SIG-M5 (cell line): ENCODE measurements at regions not wholly inside any gene's neighbourhood (a gene's known extent, or its start where the extent isn't known, plus 50 kb on each side); places are given as distances from the start of the nearest gene placed in this dataset.

Experiments used
- DNase-seq: peaks from one replicate; lab custom pipeline; 2025; lab: John Stamatoyannopoulos, UW

DNA sequence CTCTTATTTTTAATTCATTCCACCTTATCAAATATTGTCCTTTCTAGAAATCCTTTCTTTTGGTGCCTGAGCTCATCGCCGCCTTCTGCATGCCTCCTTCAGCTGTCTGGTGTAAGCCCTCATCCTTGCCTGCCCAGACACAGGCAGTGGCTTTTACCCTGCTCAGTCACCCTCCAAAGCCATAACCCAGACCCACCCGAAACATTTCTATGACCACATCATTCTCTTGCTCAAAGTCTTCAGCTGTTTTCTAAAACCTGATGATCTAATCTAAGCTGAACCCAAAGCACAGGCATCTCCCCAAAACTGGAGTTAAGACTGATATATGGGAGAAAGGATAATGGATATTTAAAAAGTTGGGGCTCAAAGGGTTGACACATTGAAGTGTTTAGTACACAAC lies 753.7 kb upstream of the SGCG start:
- no peak for DNase-seq

DNA sequence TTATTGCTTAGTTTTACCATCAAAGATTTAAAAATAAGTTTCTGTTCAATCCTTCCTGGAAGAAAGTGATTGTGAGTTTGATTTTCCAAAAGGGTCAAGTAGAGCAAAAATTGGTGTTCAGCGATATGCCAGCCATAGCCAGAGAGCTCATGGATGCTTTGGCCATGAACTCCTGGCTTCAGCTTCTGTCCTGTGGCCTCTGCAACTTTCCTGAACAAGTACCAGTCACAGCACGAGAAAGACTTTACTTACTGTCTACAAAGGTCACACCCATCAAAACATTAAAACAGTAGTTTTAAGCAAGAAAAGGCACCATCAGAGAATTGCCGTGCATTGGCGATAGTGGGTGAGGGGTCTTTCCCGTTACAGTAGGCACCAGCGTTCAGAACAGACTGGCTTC lies 753.0 kb upstream of the SGCG start:
- no peak for DNase-seq

- DNase-seq, result no peak
Observed at GRCh38 chr13:22428188-22428828, 752.5 kb upstream of the SGCG start.

DNA sequence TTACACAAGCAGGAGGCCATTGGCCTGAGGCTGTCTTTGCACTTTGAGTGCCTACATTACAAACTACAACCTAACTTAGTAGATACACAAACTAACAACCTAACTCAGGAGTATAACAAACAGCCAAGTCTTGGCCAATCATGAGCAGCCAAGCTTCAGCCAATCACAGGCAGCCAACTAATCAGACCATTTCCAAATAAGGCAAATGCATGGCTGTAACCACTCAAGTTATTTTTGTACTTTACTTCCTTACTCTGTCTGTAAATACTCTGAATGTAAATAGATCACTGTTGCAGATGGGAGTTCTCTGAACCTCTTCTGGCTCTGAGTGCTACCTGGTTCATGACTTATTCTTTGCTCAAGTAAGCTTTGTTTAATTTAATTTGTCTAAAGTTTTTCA lies 748.1 kb upstream of the SGCG start:
- no peak for DNase-seq

DNA sequence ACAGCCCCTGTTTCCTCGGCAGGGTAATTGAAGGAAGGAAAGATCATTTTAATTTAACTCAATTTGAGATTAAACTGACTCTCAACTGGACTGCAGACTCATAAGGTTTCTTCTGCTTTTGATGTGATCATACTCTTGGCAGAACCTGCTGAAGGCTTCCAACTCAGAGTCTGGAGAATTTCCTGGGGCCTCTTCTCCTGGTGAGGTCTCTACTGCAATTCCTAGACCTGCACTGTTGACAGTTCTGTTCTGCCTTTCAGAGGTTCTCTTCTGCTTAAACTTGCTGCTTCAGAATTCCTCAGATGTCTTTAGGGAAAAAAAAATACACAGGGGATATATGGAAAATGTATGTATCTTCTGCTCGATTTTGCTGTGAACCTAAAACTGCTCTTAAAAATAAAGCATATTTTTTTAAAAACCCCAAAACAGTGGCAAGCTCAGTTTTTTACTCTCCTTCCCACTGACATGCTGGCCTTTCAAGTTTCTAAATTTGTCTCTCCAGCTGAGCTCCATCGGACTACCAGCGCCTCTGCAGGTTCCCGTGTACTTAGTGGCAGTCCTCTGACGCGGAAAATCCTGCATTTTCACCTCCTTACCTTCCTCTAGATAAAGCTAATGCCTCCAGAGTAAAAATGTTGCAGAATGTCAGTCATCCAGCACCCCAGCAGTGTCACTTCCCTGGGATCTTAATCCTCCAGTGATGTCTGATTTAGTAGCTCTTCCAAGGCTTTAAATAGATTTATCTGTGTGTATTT lies 733.5 kb upstream of the SGCG start:
- DNase-seq, result no peak

DNA sequence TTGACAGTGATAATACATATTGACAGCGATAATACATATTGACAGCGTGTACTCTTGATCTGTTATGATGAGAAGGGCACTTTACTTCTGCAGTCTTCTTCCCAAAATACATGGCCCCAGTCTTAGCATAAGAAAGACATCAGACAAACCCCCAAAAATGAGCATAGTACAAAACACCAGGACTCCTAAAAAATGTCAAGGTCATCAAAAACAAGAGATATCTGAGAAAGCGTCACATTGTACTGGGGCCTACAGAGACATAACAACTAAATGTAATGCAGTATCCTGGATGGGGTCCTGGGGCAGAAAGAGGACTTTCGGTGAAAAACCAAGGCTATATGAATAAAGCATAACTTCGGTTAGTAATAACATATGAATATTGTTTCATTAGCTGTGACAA lies 731.5 kb upstream of the SGCG start:
- no peak for DNase-seq

DNA sequence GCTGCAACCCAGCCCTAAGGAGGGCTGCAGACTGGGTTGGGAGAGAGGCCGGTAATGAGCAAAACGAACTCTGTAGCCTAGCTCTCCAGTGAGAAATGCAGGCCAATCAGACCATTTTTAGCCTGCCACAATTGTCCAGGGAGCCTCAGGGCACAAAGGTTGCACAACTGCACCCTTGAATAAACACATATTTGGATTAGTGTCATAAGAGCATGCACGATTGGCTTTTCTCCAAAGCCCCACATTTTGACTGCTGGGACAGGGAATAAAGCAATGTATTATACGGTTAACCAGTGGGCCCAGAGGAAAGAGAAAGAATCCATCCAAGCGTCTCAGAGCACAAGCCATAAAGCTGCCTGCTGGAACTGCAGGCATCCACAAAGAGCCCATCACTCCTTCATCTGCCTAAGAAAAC lies 729.4 kb upstream of the SGCG start:
- no peak for DNase-seq

DNA sequence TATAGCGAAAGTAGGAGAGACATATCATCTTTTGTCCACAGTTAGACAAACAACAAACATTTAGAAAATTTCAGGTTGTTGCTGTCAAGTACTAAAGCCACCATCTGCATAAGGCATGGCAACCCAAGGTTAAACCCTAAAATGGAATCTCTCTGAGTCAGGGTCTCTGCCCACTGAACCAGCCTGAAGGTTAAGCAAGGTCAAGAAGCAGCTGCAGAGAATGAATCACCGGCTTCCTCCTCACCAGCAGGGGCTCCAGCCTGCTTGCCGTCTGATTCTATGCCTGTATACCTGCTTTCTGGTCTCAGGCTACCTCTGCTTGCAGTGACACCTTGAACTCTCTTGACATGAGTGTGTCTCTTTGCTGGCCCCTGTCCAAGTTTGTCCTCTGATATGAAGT lies 726.2 kb upstream of the SGCG start:
- no peak for DNase-seq

DNA sequence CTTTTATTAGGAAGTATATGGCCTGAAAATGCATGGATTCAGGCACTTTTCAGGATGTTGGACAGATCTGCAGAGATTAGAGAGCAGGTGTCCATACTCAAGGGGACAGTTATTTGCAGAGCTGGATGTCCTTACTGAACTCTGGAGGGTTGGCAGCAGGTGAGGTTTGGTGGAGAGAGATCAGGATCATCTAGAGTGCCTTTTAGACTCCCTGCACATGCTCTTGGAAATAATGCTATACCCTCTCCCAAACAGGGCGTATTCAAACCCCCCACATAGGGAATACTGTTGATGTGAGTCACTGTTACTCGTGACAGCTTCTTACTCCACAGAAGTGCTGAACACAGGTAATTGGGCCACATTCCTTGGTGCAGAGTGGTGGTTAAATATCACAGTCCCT lies 725.7 kb upstream of the SGCG start:
- no peak for DNase-seq

- DNase-seq, result no peak
Observed at GRCh38 chr13:22461854-22462490, 718.8 kb upstream of the SGCG start.

DNA sequence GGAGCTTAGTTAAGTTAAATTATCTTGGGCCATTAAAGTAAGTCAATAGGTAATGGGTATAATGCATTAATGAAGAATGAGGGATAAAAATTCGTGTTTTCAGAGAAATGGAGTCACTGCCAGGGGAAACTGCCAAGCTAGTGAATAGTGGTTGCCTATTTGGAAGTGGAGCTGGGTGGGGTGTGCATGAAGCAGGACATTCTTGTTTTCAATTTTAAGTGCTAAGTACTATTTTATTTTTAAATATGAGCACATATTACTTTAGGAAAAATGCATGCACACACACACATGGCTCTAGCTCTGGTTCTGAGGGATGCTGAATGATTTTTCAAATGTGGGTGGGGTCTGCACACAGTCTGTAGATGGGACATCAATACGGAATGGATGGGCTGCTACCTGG lies 717.7 kb upstream of the SGCG start:
- DNase-seq, result no peak

GRCh38 chr13:22468045-22468444 lies 712.7 kb upstream of the SGCG start:
- no peak for DNase-seq

DNA sequence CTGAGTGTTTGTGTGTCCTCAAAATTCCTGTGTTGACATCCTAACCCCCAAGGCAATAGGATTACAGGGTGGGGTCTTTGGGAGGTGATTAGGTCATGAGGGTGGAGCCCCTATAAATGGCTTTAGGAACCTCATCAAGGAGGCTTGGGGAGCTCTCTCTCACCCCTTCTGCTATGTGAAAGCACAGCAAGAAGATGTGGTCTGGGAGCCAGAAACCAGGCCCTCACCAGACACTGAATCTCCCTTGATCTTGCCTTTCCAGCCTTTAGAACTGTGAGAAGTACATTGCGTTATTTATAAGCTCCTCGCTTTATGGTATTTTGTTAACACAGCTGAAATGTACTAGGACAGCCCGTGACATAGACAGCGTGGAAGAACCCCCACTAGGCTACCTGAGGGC lies 712.0 kb upstream of the SGCG start:
- no peak for DNase-seq

DNA sequence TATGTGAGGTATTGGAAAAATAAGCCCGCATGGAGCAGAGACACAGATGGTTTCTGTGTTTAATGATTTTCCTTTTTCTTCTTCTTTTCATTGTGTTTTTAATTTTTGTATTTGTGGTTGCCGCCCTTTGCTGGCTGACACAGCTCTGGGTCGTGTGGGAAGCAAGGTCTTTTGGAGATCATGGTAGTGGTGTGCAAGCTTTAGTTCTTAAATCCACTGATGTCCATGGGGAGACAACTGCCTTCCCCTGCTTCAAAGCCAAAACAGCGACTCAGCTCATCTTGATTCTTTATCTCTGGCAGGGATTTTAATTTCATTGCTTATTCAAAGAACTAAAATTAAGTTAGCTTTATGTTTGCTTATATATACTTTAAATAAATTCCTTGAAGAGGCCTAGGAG lies 711.3 kb upstream of the SGCG start:
- DNase-seq, result no peak

DNA sequence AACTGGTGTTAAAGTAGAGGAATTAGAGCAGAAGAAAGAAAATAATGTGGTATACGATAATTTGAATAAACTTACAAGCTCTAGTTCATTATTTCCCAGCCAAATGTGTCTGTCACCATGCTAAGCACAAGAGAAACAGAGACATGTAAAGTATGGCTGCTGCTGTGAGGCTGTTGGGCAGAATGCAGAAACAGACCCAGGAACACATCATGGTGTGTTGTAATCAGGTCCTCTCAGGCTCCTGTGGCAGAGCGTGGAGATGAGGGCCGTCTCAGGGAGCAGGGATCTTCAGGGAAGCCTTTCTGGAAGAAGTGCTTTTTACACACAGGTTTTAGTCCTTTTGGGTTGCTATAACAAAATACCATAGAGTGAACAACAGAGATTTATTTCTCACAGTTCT lies 710.7 kb upstream of the SGCG start:
- DNase-seq, result no peak

GRCh38 chr13:22482496-22483000 lies 698.2 kb upstream of the SGCG start:
- DNase-seq, result no peak

GRCh38 chr13:22483276-22483675 lies 697.5 kb upstream of the SGCG start:
- no peak for DNase-seq

DNA sequence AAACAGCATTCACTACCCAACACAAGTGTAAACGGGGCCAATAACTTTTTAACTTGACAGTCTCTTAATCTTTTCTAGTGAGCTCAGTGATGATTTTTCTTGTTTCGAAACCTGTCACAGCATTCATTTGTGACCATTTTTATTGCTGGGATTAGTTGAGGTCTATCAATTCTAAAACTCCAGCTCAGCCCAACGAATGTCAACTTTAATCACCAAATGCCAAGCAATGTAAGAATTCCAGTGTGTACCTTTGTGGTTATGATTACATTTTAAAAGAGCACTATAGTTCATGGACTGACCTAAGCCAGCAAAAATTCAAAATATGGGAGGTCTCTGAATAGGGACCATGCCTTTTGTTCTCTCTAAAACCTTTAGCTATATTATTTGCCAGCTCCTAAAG lies 694.3 kb upstream of the SGCG start:
- DNase-seq, result no peak

DNA sequence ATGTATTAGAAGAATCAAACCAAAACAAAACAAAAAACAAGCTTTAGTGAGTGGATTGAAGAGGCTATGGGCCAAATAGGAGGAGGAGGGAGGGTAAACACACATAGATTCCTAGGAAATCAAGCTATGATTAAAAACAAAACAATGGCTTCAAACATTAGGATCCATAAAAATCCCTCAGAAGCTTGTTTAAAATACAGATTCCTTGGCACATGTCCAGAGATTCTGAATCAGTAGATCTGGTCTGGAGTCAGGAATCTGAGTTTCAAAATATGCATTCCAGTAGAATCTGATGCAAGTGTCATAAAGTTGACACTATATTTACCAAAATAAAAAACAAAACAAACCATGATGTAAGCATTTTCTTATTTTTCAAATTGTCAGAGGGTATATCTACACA lies 692.8 kb upstream of the SGCG start:
- no peak for DNase-seq

GRCh38 chr13:22489771-22490170 lies 691.0 kb upstream of the SGCG start:
- DNase-seq, result no peak

- no peak for DNase-seq
Observed at GRCh38 chr13:22495819-22496218, 685.0 kb upstream of the SGCG start.

- no peak for DNase-seq
Observed at GRCh38 chr13:22496803-22497508, 683.8 kb upstream of the SGCG start.
